H1 (cell line): ENCODE measurements at regions not wholly inside any gene's neighbourhood (a gene's known extent, or its start where the extent isn't known, plus 50 kb on each side); places are given as distances from the start of the nearest gene placed in this dataset.

ENCODE experiments used
- CTCF ChIA-PET: fragments of 300-600 bp; sonication (Branson Sonifier 250); formaldehyde crosslinking; loops from one replicate; lab custom pipeline; 2021; ENCODE audit not compliant: partially characterized antibody; lab: Charles Lee
- POLR2A ChIA-PET: fragments of 300-600 bp; sonication (Branson Sonifier 250); formaldehyde crosslinking; loops from one replicate; lab custom pipeline; 2021; ENCODE audit warnings: inconsistent platforms; ENCODE audit not compliant: partially characterized antibody; lab: Charles Lee
- DNase-seq, 2 experiments: peaks; one replicate each; pipeline versions ENCODE4 v3.0.0 to v3.0.0-alpha.2; 2010 to 2022; ENCODE audit warnings: low spot score in 2 of 2, low read depth in 1 of 2, mixed read lengths in 1 of 2
- FAIRE-seq: peaks from 2 replicates; lab custom pipeline; 2011; peaks lifted over from hg19 to GRCh38; lab: Jason Lieb, UNC
- H2AFZ ChIP-seq: 2 replicates; pipeline ENCODE4 v1.8.1; 2012; ENCODE audit warnings: low read length, inconsistent platforms
- H2AK5ac ChIP-seq: 2 replicates; pipeline ENCODE4 v1.6.1; 2013; ENCODE audit warnings: low read depth, low read length
- H2BK120ac ChIP-seq: replicated peaks from 2 replicates; pipeline ENCODE3; 2013; ENCODE audit warnings: low read depth, low read length, inconsistent platforms
- H2BK12ac ChIP-seq: 2 replicates; pipeline ENCODE4 v1.6.1; 2013; ENCODE audit warnings: low read depth, low read length
- H2BK15ac ChIP-seq: 2 replicates; pipeline ENCODE4 v1.6.1; 2013; ENCODE audit warnings: low read length
- H2BK20ac ChIP-seq: 2 replicates; pipeline ENCODE4 v1.6.1; 2013; ENCODE audit warnings: low read length
- H2BK5ac ChIP-seq: 2 replicates; pipeline ENCODE4 v1.6.1; 2013; ENCODE audit warnings: low read depth, low read length
- H3K14ac ChIP-seq: 2 replicates; pipeline ENCODE4 v1.6.1; 2013; ENCODE audit warnings: inconsistent platforms; ENCODE audit not compliant: insufficient read length
- H3K18ac ChIP-seq: 2 replicates; pipeline ENCODE4 v1.6.1; 2013; ENCODE audit warnings: low read length; ENCODE audit errors: extremely low read depth
- H3K23ac ChIP-seq: 2 replicates; pipeline ENCODE4 v1.6.1; 2013; ENCODE audit warnings: inconsistent platforms; ENCODE audit not compliant: insufficient read length
- H3K23me2 ChIP-seq: 2 replicates; pipeline ENCODE4 v1.6.1; 2013; ENCODE audit warnings: low read depth, low read length
- H3K27ac ChIP-seq: 2 replicates; pipeline ENCODE4 v1.6.1; 2011; ENCODE audit warnings: low read depth, low read length, inconsistent platforms
- H3K27me3 ChIP-seq, 4 experiments: replicated peaks in 1 of 4; 1 replicate in 1 of 4; 2 replicates in 3 of 4; pipeline versions ENCODE4 v1.6.1 to v1.8.1; 2011 to 2013; ENCODE audit warnings: low read length in 3 of 4, mild to moderate bottlenecking in 3 of 4, inconsistent platforms in 2 of 4, mixed read lengths in 2 of 4, moderate library complexity in 1 of 4; ENCODE audit not compliant: control insufficient read depth in 3 of 4, insufficient read depth in 3 of 4; ENCODE audit errors: extremely low read depth in 1 of 4
- H3K36me3 ChIP-seq, 4 experiments: 2 replicates each; pipeline versions ENCODE4 v1.6.1 to v1.8.1; 2011 to 2013; ENCODE audit warnings: mild to moderate bottlenecking in 4 of 4, low read length in 3 of 4, moderate library complexity in 2 of 4, control low read depth in 1 of 4, inconsistent platforms in 1 of 4; ENCODE audit not compliant: insufficient read depth in 4 of 4, control insufficient read depth in 2 of 4
- H3K4ac ChIP-seq: replicated peaks from 2 replicates; pipeline ENCODE3; 2013; ENCODE audit warnings: low read length, low read depth, mixed read lengths, inconsistent platforms; ENCODE audit not compliant: insufficient read length
- H3K4me1 ChIP-seq, 4 experiments: replicated peaks in 1 of 4; 1 replicate in 1 of 4; 2 replicates in 3 of 4; pipeline versions ENCODE4 v1.6.1 to v1.8.1; 2011 to 2013; ENCODE audit warnings: low read length in 3 of 4, inconsistent platforms in 2 of 4, mixed read lengths in 1 of 4; ENCODE audit not compliant: insufficient read depth in 4 of 4, control insufficient read depth in 3 of 4
- H3K4me2 ChIP-seq, 2 experiments: 2 replicates each; pipeline versions ENCODE4 v1.6.1 to v1.8.1; 2011 to 2013; ENCODE audit warnings: low read depth in 2 of 2, low read length in 2 of 2, control low read depth in 1 of 2, inconsistent platforms in 1 of 2, mild to moderate bottlenecking in 1 of 2; ENCODE audit not compliant: insufficient read depth in 1 of 2
- H3K4me3 ChIP-seq, 4 experiments: fragments of 200-600, 300-600 bp in 1 of 4; sonication (generic), shearing (Covaris generic), sonication (Bioruptor Twin) in 1 of 4; 2 replicates each; pipeline versions ENCODE4 v1.5.1 to v1.8.1; 2011 to 2016; ENCODE audit warnings: low read length in 4 of 4, low read depth in 3 of 4, control low read depth in 2 of 4, inconsistent platforms in 2 of 4, mild to moderate bottlenecking in 2 of 4, mixed read lengths in 1 of 4, moderate library complexity in 1 of 4; ENCODE audit not compliant: insufficient read depth in 2 of 4; ENCODE audit errors: extremely low read depth in 1 of 4
- H3K56ac ChIP-seq: replicated peaks from 2 replicates; pipeline ENCODE3; 2013; ENCODE audit warnings: low read depth, mild to moderate bottlenecking, mixed read lengths, low read length, inconsistent platforms; ENCODE audit not compliant: insufficient read length
- H3K79me1 ChIP-seq: 2 replicates; pipeline ENCODE4 v1.6.1; 2013; ENCODE audit warnings: low read depth, low read length, control low read depth
- H3K79me2 ChIP-seq, 2 experiments: 2 replicates each; pipeline versions ENCODE4 v1.6.1 to v1.8.1; 2012 to 2013; ENCODE audit warnings: low read length in 2 of 2, mild to moderate bottlenecking in 2 of 2, inconsistent platforms in 1 of 2; ENCODE audit not compliant: insufficient read depth in 2 of 2, control insufficient read depth in 1 of 2
- H3K9ac ChIP-seq, 4 experiments: replicated peaks in 1 of 4; 1 replicate in 1 of 4; 2 replicates in 3 of 4; pipeline versions ENCODE4 v1.6.1 to v1.8.1; 2011 to 2013; ENCODE audit warnings: low read depth in 3 of 4, low read length in 3 of 4, control low read depth in 2 of 4, mild to moderate bottlenecking in 2 of 4, moderate library complexity in 2 of 4, inconsistent platforms in 1 of 4; ENCODE audit errors: extremely low read depth in 1 of 4
- H3K9me3 ChIP-seq, 2 experiments: 2 replicates each; pipeline versions ENCODE4 v1.6.1 to v1.8.1; 2012 to 2013; ENCODE audit warnings: mild to moderate bottlenecking in 2 of 2, moderate library complexity in 2 of 2, control low read depth in 1 of 2, inconsistent platforms in 1 of 2, low read depth in 1 of 2, low read length in 1 of 2, mixed read lengths in 1 of 2; ENCODE audit not compliant: insufficient read depth in 2 of 2
- H4K20me1 ChIP-seq, 2 experiments: replicated peaks in 1 of 2; 2 replicates each; pipeline versions ENCODE3 to v1.8.1; 2011 to 2013; ENCODE audit warnings: inconsistent platforms in 2 of 2, low read length in 2 of 2, mild to moderate bottlenecking in 1 of 2; ENCODE audit not compliant: insufficient read depth in 2 of 2, control insufficient read depth in 1 of 2
- H4K5ac ChIP-seq: 2 replicates; pipeline ENCODE4 v1.6.1; 2013; ENCODE audit warnings: low read length, low read depth, mixed read lengths, inconsistent platforms; ENCODE audit not compliant: insufficient read length
- H4K8ac ChIP-seq: 2 replicates; pipeline ENCODE4 v1.8.0; 2013; ENCODE audit warnings: mild to moderate bottlenecking, moderate library complexity, low read length, inconsistent platforms; ENCODE audit not compliant: insufficient read depth; ENCODE audit errors: extremely low read depth
- H4K91ac ChIP-seq: replicated peaks from 2 replicates; pipeline ENCODE3; 2013; ENCODE audit warnings: low read length, mixed read lengths, inconsistent platforms; ENCODE audit not compliant: insufficient read length
- CBX5 ChIP-seq: fragments of 300-800, 300-1000 bp; sonication (generic); IDR thresholded peaks from 2 replicates; pipeline ENCODE4 v1.7.1; 2016; ENCODE audit warnings: antibody characterized with exemption, low read length, low read depth
- CHD2 ChIP-seq: IDR thresholded peaks from 2 replicates; pipeline ENCODE4 v1.6.1; 2012; ENCODE audit warnings: low read length, improper control_type of control experiment
- CREB1 ChIP-seq: IDR thresholded peaks from 2 replicates; pipeline ENCODE4 v1.6.1; 2012; ENCODE audit warnings: inconsistent platforms
- EP300 ChIP-seq, 2 experiments: IDR thresholded peaks; 1 replicate in 1 of 2; 2 replicates in 1 of 2; pipeline ENCODE4 v1.6.1; 2011 to 2012; ENCODE audit warnings: low read depth in 2 of 2, low read length in 2 of 2, mild to moderate bottlenecking in 2 of 2, borderline replicate concordance in 1 of 2, inconsistent platforms in 1 of 2, moderate library complexity in 1 of 2
- EZH2 ChIP-seq: fragments of 200-600 bp; sonication (generic); IDR thresholded peaks from 2 replicates; pipeline ENCODE4 v1.7.1; 2012; ENCODE audit warnings: low read depth, mild to moderate bottlenecking, moderate library complexity, low read length, inconsistent platforms; ENCODE audit not compliant: severe bottlenecking
- FOSL1 ChIP-seq: IDR thresholded peaks from 2 replicates; pipeline ENCODE4 v1.6.1; 2011; ENCODE audit warnings: mild to moderate bottlenecking, low read depth, low read length, moderate library complexity; ENCODE audit not compliant: insufficient read depth
- HDAC2 ChIP-seq, 2 experiments: fragments of 300-600 bp in 1 of 2; sonication (generic) in 1 of 2; IDR thresholded peaks; 2 replicates each; pipeline ENCODE4 v1.6.1; 2011 to 2012; ENCODE audit warnings: low read depth in 2 of 2, low read length in 2 of 2, mild to moderate bottlenecking in 2 of 2, moderate library complexity in 2 of 2, borderline replicate concordance in 1 of 2, inconsistent platforms in 1 of 2
- JUND ChIP-seq: IDR thresholded peaks from 2 replicates; pipeline ENCODE4 v1.6.1; 2011; ENCODE audit warnings: mild to moderate bottlenecking, improper control_type of control experiment, low read length
- NANOG ChIP-seq: IDR thresholded peaks from 2 replicates; pipeline ENCODE4 v1.6.1; 2011; ENCODE audit warnings: low read length, low read depth, mild to moderate bottlenecking, inconsistent platforms; ENCODE audit not compliant: insufficient read depth, poor library complexity, severe bottlenecking
- SIX5 ChIP-seq: IDR thresholded peaks from 2 replicates; pipeline ENCODE4 v1.6.1; 2011; ENCODE audit warnings: mild to moderate bottlenecking, low read depth, low read length
- SP1 ChIP-seq: IDR thresholded peaks from 2 replicates; pipeline ENCODE4 v1.6.1; 2011; ENCODE audit warnings: low read depth, low read length
- WGBS, 2 experiments: shearing (Covaris generic) in 1 of 2; methylation state at CpG; one replicate each; pipeline versions ENCODE4 v1.1.6 to v1.1.7; 2013 to 2015; ENCODE audit warnings: low lambda C conversion rate in 2 of 2, mixed read lengths in 2 of 2, inconsistent platforms in 1 of 2, low coverage in 1 of 2, missing lambda C conversion rate in 1 of 2; ENCODE audit not compliant: insufficient replicate concordance in 2 of 2, insufficient coverage in 1 of 2, insufficient read length in 1 of 2; ENCODE audit errors: extremely low coverage in 1 of 2, missing lambda C conversion rate in 1 of 2; 5-methylcytosine and 5-hydroxymethylcytosine counted together

- CTCF ChIA-PET, result no interaction called here
- H3K18ac ChIP-seq, result no peak overlapping the region
- no peak overlapping the region for H2BK120ac ChIP-seq
- POLR2A ChIA-PET, result no interaction called here
- peak overlapping the region; percentile 50; the same call in 1 of the 2 replicates for H2BK12ac ChIP-seq
- H3K79me1 ChIP-seq, result no peaks in the 10 kb centered on the region
- no peak for TF ChIP-seq FOSL1
- no peak for TF ChIP-seq HDAC2 (IDR thresholded peaks at IDR 0.05; ENCODE audit: borderline replicate concordance in 1 of 2, low read depth in 2 of 2, low read length in 2 of 2)
- TF ChIP-seq CHD2, result no peak
- no peak for TF ChIP-seq SP1
- no peak for TF ChIP-seq NANOG
- TF ChIP-seq EZH2, result no peak
- no peak for TF ChIP-seq SIX5
- TF ChIP-seq EP300 (IDR thresholded peaks at IDR 0.05; ENCODE audit: borderline replicate concordance in 1 of 2, low read depth in 2 of 2, low read length in 2 of 2), result no peak
- no peak for TF ChIP-seq CREB1
- TF ChIP-seq CBX5, result no peak
- no peak for TF ChIP-seq JUND
- TF ChIP-seq, all 59 proteins: peak for 0
- no peak overlapping the region for H3K4me3 ChIP-seq
- no peak for DNase-seq
- H3K23ac ChIP-seq, result no peak overlapping the region
- H3K4me2 ChIP-seq, result no peak overlapping the region; a peak in 1 of 4 replicates
- 54% methylated on average over 3 of the region's 3 CpGs; no CpG with 5 or more reads in 1 of the 2 experiments for WGBS, 2 experiments
- 0 out of 7 replicates have a peak, but pooled peaks cover 0 to 2% (median 0%) of the 10 kb centered on the region in 4 experiments for H3K27me3 ChIP-seq
- no peak overlapping the region for H3K27ac ChIP-seq
- no peak overlapping the region for H2AFZ ChIP-seq
- peaks cover 17% of the 10 kb centered on the region; the same call in 1 of the 2 replicates for H3K23me2 ChIP-seq
- H4K20me1 ChIP-seq, result peaks cover 0 to 12% of the 10 kb centered on the region in 2 experiments
- H2AK5ac ChIP-seq, result peak overlapping the region; percentile 90
- H3K4me1 ChIP-seq, result peaks cover 0 to 4% (median 3%) of the 10 kb centered on the region in 4 experiments; a peak in 2 of 7 replicates
- no peak overlapping the region for H3K14ac ChIP-seq
- H3K56ac ChIP-seq, result peak overlapping the region; percentile 96
- no peaks in the 10 kb centered on the region for H3K36me3 ChIP-seq
- no peak overlapping the region for H4K8ac ChIP-seq
- peaks cover 0 to 7% of the 10 kb centered on the region in 2 experiments; a peak in 1 of 4 replicates for H3K9me3 ChIP-seq
- H3K79me2 ChIP-seq, result no peaks in the 10 kb centered on the region
- H2BK5ac ChIP-seq, result no peak overlapping the region
- no peak overlapping the region for H2BK20ac ChIP-seq
- H3K4ac ChIP-seq, result no peak overlapping the region
- FAIRE-seq, result no peak
- H2BK15ac ChIP-seq, result no peak overlapping the region
- H4K91ac ChIP-seq, result no peak overlapping the region
- no peak overlapping the region for H4K5ac ChIP-seq
- H3K9ac ChIP-seq, result no peak overlapping the region; a peak in 1 of 7 replicates
Observed at GRCh38 chr4:1514612-1515011, 108.4 kb upstream of the NKX1-1 start.
